Testis (tissue), 2 donors: ENCODE measurements at regions not wholly inside any gene's neighbourhood (a gene's known extent, or its start where the extent isn't known, plus 50 kb on each side); places are given as distances from the start of the nearest gene placed in this dataset.

Source experiments
- POLR2A ChIP-seq: fragments of 450-650 bp; IDR thresholded peaks from one replicate; pipeline ENCODE4 v1.6.1; 2017; ENCODE audit warnings: antibody characterized with exemption, mild to moderate bottlenecking, moderate library complexity
- TF ChIP-seq, protein P1 (sequence below), 3 experiments: fragments of 450-650 bp in 2 of 3; fragments of 200-600 bp in 1 of 3; sonication (generic) in 1 of 3; IDR thresholded peaks; one replicate each; pipeline ENCODE4 v1.5.1; 2016 to 2019; ENCODE audit warnings: antibody characterized with exemption in 3 of 3, mild to moderate bottlenecking in 2 of 3, moderate library complexity in 1 of 3

DNA sequence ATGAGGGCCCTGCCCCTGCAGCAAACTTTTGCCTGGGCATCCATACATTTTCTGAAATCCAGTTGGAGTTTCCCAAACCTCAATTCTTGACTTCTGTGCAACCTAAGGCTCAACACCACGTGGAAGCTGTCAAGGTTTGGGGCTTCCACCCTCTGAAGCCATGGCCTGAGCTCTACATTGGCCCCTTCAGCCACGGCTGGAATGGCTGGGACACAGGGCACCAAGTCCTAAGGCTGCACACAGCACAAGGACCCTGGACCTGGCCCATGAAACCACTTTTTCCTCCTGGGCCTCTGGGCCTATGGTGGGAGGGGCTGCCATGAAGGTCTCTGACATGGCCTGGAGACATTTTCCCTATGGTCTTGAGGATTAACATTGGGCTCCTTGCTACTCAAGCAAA lies 266.3 kb downstream of the LRIG3 start:
- TF ChIP-seq, protein P1, sequence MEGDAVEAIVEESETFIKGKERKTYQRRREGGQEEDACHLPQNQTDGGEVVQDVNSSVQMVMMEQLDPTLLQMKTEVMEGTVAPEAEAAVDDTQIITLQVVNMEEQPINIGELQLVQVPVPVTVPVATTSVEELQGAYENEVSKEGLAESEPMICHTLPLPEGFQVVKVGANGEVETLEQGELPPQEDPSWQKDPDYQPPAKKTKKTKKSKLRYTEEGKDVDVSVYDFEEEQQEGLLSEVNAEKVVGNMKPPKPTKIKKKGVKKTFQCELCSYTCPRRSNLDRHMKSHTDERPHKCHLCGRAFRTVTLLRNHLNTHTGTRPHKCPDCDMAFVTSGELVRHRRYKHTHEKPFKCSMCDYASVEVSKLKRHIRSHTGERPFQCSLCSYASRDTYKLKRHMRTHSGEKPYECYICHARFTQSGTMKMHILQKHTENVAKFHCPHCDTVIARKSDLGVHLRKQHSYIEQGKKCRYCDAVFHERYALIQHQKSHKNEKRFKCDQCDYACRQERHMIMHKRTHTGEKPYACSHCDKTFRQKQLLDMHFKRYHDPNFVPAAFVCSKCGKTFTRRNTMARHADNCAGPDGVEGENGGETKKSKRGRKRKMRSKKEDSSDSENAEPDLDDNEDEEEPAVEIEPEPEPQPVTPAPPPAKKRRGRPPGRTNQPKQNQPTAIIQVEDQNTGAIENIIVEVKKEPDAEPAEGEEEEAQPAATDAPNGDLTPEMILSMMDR (IDR thresholded peaks at IDR 0.05), result no peak
- no peak for TF ChIP-seq POLR2A
